ENCODE measurements at regions not wholly inside any gene's neighbourhood (a gene's known extent, or its start where the extent isn't known, plus 50 kb on each side); places are given as distances from the start of the nearest gene placed in this dataset.

DNA sequence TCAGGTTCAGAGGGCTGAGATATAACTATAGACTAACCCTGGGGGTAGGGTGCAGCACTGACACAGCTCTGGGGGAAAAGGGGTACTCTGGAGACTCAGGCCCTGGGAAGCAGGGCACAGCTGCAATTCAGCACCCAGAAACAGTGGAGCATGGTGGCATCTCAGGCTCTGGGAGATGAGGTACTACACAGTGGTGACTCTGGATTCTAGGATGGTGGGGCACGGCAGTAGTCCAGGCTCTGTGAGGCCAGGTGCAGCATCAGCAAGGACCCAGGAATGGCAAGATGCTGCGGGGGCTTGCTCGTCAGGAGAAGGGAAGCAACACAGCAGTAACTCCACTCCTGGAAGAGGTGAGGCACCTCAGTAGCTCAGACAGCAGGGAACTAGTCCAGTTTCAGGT is 271.5 kb upstream of the MOCS1 start:
- Histone ChIP-seq H2AFZ (replicated peaks; ENCODE audit: low read length, poor library complexity) (no peak overlapping the region), H4K91ac (ENCODE audit: insufficient read depth, low read depth, low read length) (no peak overlapping the region), H3K4me3 (ENCODE audit: insufficient read depth, low read depth, low read length) (no peak overlapping the region), H3K4me1 (ENCODE audit: control insufficient read depth, insufficient read depth, low read length) (no peaks in the 10 kb centered on the region), H3K79me1 (ENCODE audit: low read depth in 1 of 2, low read length in 2 of 2) (no peaks in the 10 kb centered on the region), H3K9ac (ENCODE audit: low read depth, low read length) (no peak overlapping the region), H4K20me1 (ENCODE audit: insufficient read depth, low read length) (no peaks in the 10 kb centered on the region), H3K4me2 (ENCODE audit: low read depth, low read length) (no peak overlapping the region), H3K23ac (ENCODE audit: low read depth, low read length) (no peak overlapping the region), H4K5ac (ENCODE audit: low read depth, low read length) (no peak overlapping the region), H3K36me3 (ENCODE audit: control insufficient read depth, insufficient read depth, low read length) (no peaks in the 10 kb centered on the region), H2BK5ac (ENCODE audit: low read depth, low read length, poor library complexity, severe bottlenecking) (no peak overlapping the region), H3K9me1 (ENCODE audit: insufficient read depth, low read length) (no peaks in the 10 kb centered on the region), H2AK9ac (replicated peaks; ENCODE audit: low read depth, low read length, poor library complexity) (no peak overlapping the region), H2AK5ac (ENCODE audit: low read depth, low read length) (no peak overlapping the region), H3K4ac (ENCODE audit: low read depth, low read length) (no peak overlapping the region), H2BK15ac (ENCODE audit: low read depth, low read length) (no peak overlapping the region), H4K8ac (ENCODE audit: low read depth in 2 of 2, low read length in 2 of 2) (no peak overlapping the region), H2BK120ac (ENCODE audit: low read depth, low read length) (no peak overlapping the region), H3K18ac (ENCODE audit: low read depth, low read length) (no peak overlapping the region), H2BK20ac (ENCODE audit: low read depth, low read length) (no peak overlapping the region), H3K56ac (ENCODE audit: extremely low read depth, insufficient read depth, low read length) (no peak overlapping the region), H3K9me3 (ENCODE audit: control insufficient read depth, insufficient read depth, low read length) (peaks cover 14% of the 10 kb centered on the region), H3K14ac (replicated peaks; ENCODE audit: low read depth, low read length) (no peak overlapping the region), H3K27me3 (ENCODE audit: control insufficient read depth, insufficient read depth, low read length) (no peaks in the 10 kb centered on the region), H3K27ac (ENCODE audit: insufficient read depth, low read length) (no peak overlapping the region)
- WGBS, 2 experiments (ENCODE audit: extremely low coverage in 2 of 2, insufficient read length in 1 of 2): no CpG with 5 or more reads among the region's 3 CpGs
- dilution Hi-C loops (cut with HindIII; ENCODE audit: low sequenced_read_pairs, unreplicated experiment) (no loop called here), in situ Hi-C loops (cut with MboI; ENCODE audit: low sequenced_read_pairs) (no loop called here), intact Hi-C loops (cut with micrococcal nuclease) (no loop called here)
- no peak for ATAC-seq (ENCODE audit: low read depth)
- TF ChIP-seq RAD21 (IDR thresholded peaks at IDR 0.05; ENCODE audit: low read length) (no peak), CEBPB (IDR thresholded peaks at IDR 0.05; ENCODE audit: low read depth, low read length) (no peak), NFE2L2 (IDR thresholded peaks at IDR 0.05; ENCODE audit: low read depth, low read length) (no peak), FOS (IDR thresholded peaks at IDR 0.05; ENCODE audit: low read depth, low read length) (no peak), SMC3 (IDR thresholded peaks at IDR 0.05; ENCODE audit: low read depth, low read length) (no peak)
- TF ChIP-seq, protein P1, sequence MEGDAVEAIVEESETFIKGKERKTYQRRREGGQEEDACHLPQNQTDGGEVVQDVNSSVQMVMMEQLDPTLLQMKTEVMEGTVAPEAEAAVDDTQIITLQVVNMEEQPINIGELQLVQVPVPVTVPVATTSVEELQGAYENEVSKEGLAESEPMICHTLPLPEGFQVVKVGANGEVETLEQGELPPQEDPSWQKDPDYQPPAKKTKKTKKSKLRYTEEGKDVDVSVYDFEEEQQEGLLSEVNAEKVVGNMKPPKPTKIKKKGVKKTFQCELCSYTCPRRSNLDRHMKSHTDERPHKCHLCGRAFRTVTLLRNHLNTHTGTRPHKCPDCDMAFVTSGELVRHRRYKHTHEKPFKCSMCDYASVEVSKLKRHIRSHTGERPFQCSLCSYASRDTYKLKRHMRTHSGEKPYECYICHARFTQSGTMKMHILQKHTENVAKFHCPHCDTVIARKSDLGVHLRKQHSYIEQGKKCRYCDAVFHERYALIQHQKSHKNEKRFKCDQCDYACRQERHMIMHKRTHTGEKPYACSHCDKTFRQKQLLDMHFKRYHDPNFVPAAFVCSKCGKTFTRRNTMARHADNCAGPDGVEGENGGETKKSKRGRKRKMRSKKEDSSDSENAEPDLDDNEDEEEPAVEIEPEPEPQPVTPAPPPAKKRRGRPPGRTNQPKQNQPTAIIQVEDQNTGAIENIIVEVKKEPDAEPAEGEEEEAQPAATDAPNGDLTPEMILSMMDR (conservative IDR thresholded peaks at IDR 0.05; ENCODE audit: low read depth, low read length): no peak
- no TSS peak for BruUV-seq (replicated peaks)
- DNase-seq: no peak
- CTCF ChIA-PET: no interaction called here
- POLR2A ChIA-PET (ENCODE audit: unreplicated experiment): no interaction called here

Measured in IMR-90 (cell line).